A549 (cell line): ENCODE measurements at regions not wholly inside any gene's neighbourhood (a gene's known extent, or its start where the extent isn't known, plus 50 kb on each side); places are given as distances from the start of the nearest gene placed in this dataset.

Source experiments
- JUNB ChIP-seq: fragments of >200 bp; sonication (Bioruptor Twin); formaldehyde crosslinking; IDR thresholded peaks from 2 replicates; pipeline ENCODE4 v1.6.1; 2016
- POLR2A ChIP-seq: IDR thresholded peaks from 2 replicates; pipeline ENCODE4 v1.6.1; 2012; ENCODE audit warnings: mild to moderate bottlenecking, low read length

DNA sequence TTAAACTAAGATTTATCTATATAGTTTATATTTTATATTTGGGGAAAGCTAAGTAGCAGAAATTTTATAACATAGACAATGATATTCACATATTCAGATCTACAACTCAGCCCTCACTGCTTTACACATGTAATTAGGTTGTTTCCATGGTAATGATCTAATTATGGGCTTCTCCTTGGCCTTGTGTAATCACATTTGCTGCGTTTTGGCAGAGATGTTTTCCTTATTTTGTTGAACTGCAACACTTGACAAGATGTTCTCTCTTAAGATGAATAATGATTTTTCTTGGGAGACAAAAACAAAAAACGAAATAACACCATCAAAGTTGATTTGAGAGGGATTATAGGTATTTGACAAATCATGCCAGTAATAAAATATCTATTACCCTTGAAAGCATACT, 635.6 kb upstream of the TBL1XR1 start:
- TF ChIP-seq POLR2A, result no peak
- TF ChIP-seq JUNB, result no peak
